ENCODE measurements at regions not wholly inside any gene's neighbourhood (a gene's known extent, or its start where the extent isn't known, plus 50 kb on each side); places are given as distances from the start of the nearest gene placed in this dataset.

DNA sequence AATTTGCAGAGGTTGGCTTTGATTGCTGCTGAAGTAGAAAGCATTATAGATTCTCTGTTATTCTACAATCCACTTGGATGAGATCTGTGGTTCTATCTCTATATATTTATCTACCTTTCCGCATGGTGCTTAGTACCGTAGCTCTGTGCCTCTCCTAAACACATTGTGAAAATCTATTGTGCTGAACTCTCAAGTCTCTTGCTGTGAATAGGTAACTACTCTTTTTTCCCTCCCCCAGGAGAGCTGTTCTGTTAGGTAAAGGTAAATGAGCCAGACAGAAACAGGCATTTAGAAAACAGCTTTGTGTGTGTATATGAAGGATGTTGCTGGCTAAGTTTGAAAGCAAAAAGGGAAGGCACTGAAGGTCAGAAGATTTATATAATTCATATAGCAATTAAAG is 112.6 kb downstream of the BRMS1L start:
- H4K20me1 ChIP-seq (replicated peaks; ENCODE audit: control insufficient read depth, extremely low read depth, insufficient read depth, low read length): no peaks in the 10 kb centered on the region
- H3K4me2 ChIP-seq (ENCODE audit: insufficient read depth, low read length): no peak overlapping the region
- H3K9me3 ChIP-seq (replicated peaks; ENCODE audit: control insufficient read depth, insufficient read depth, low read length): no peaks in the 10 kb centered on the region
- H3K9ac ChIP-seq (replicated peaks; ENCODE audit: extremely low read depth, insufficient read depth, low read length): no peak overlapping the region
- CTCF ChIA-PET: no interaction called here
- no peak overlapping the region for H2AFZ ChIP-seq (ENCODE audit: low read depth, low read length)
- TF ChIP-seq FOS (IDR thresholded peaks at IDR 0.05; ENCODE audit: borderline replicate concordance, insufficient read depth, low read length) (no peak), GATA2 (IDR thresholded peaks at IDR 0.05; ENCODE audit: insufficient read depth, insufficient read length, low read depth, low read length) (no peak), POLR2A (IDR thresholded peaks at IDR 0.05; ENCODE audit: low read depth, low read length) (no peak), JUN (IDR thresholded peaks at IDR 0.05; ENCODE audit: borderline replicate concordance, insufficient read depth, insufficient read length, low read depth) (no peak), MYC (IDR thresholded peaks at IDR 0.05; ENCODE audit: low read depth, low read length) (no peak), POLR2AphosphoS5 (IDR thresholded peaks at IDR 0.05; ENCODE audit: insufficient read depth, low read depth, low read length) (no peak), EZH2 (IDR thresholded peaks at IDR 0.05; ENCODE audit: borderline replicate concordance, low read depth, low read length, severe bottlenecking) (no peak)
- TF ChIP-seq, protein P1, sequence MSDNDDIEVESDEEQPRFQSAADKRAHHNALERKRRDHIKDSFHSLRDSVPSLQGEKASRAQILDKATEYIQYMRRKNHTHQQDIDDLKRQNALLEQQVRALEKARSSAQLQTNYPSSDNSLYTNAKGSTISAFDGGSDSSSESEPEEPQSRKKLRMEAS (IDR thresholded peaks at IDR 0.05; ENCODE audit: insufficient read depth, insufficient read length): no peak
- TF ChIP-seq, protein P2, sequence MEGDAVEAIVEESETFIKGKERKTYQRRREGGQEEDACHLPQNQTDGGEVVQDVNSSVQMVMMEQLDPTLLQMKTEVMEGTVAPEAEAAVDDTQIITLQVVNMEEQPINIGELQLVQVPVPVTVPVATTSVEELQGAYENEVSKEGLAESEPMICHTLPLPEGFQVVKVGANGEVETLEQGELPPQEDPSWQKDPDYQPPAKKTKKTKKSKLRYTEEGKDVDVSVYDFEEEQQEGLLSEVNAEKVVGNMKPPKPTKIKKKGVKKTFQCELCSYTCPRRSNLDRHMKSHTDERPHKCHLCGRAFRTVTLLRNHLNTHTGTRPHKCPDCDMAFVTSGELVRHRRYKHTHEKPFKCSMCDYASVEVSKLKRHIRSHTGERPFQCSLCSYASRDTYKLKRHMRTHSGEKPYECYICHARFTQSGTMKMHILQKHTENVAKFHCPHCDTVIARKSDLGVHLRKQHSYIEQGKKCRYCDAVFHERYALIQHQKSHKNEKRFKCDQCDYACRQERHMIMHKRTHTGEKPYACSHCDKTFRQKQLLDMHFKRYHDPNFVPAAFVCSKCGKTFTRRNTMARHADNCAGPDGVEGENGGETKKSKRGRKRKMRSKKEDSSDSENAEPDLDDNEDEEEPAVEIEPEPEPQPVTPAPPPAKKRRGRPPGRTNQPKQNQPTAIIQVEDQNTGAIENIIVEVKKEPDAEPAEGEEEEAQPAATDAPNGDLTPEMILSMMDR (IDR thresholded peaks at IDR 0.05; ENCODE audit: extremely low read depth in 1 of 2, insufficient read depth in 1 of 2, low read depth in 1 of 2, low read length in 2 of 2): no peak
- POLR2A ChIA-PET: no interaction called here
- H3K79me2 ChIP-seq (ENCODE audit: control insufficient read depth, insufficient read depth, low read length): no peaks in the 10 kb centered on the region
- no peaks in the 10 kb centered on the region for H3K36me3 ChIP-seq (ENCODE audit: control insufficient read depth in 2 of 2, extremely low read depth in 1 of 2, insufficient read depth in 2 of 2, low read length in 2 of 2)
- intact Hi-C loops (cut with micrococcal nuclease): no loop called here
- no peak for FAIRE-seq
- DNase-seq (ENCODE audit: low read depth, low spot score): no peak
- H3K27me3 ChIP-seq (ENCODE audit: control insufficient read depth in 2 of 2, insufficient read depth in 2 of 2, low read length in 2 of 2): peaks cover 2 to 6% of the 10 kb centered on the region in 2 experiments
- dilution Hi-C loops (cut with MboI; ENCODE audit: extremely low pct_ligation_motif_present, low sequenced_read_pairs): no loop called here
- no peaks in the 10 kb centered on the region for H3K4me1 ChIP-seq (ENCODE audit: control insufficient read depth, extremely low read depth, insufficient read depth, low read length)
- H3K4me3 ChIP-seq (replicated peaks in 1 of 3; ENCODE audit: insufficient read depth in 1 of 3, low read depth in 1 of 3, low read length in 3 of 3): no peak overlapping the region
- no TSS peak for BruUV-seq (replicated peaks)
- no peaks in the 10 kb centered on the region for H3K9me1 ChIP-seq (replicated peaks; ENCODE audit: control insufficient read depth, extremely low read depth, insufficient read depth, low read length)
- H3K27ac ChIP-seq (ENCODE audit: insufficient read depth, low read depth, low read length): no peak overlapping the region

All from endothelial cell of umbilical vein (primary cell).